ENCODE measurements at regions not wholly inside any gene's neighbourhood (a gene's known extent, or its start where the extent isn't known, plus 50 kb on each side); places are given as distances from the start of the nearest gene placed in this dataset.

DNA sequence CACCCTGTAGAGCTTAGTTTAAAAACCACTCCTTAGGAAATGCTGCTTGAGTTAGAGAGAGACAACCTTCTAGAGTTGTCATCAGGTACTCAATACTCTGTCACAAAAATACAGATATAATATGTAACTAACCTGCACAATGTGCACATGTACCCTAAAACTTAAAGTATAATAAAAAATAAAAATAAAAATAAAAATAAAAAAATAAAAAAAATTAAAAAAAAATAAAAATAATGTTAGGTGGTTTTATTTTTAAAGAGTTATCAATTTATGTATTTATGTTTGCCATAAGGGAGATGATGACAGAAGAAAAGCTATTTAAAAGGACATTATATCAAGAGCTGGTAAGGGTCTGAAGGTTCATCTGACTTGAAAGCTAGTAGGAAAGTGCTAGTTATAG, 397.9 kb downstream of the TMA16 start:
- no peak for DNase-seq

- DNase-seq = peak in 1 of 2 donors; percentile 53
Measured at GRCh38 chr4:163895378-163896005, 401.0 kb downstream of the TMA16 start.

DNA sequence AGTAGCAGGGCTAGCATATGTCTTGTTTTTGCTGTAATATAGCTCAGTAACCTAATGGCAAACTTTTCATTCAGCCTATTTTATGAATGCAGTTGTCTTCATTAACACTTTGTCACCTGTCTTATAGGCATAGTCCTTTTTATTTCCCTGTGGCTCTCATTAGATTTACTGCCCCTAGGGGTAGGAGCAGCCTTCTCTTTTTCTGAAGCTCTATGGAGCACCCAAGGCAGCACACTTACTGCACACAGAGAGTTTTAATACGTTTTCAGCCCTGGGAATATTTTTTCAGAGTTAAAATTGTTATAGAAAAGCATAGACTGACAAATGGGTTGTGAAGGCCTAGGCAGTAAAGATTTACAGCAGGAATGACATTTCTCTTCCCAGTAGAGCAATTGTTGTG, 406.8 kb downstream of the TMA16 start:
- DNase-seq = no peak

- DNase-seq = no peak
Measured at GRCh38 chr4:163902417-163902816, 407.9 kb downstream of the TMA16 start.

DNA sequence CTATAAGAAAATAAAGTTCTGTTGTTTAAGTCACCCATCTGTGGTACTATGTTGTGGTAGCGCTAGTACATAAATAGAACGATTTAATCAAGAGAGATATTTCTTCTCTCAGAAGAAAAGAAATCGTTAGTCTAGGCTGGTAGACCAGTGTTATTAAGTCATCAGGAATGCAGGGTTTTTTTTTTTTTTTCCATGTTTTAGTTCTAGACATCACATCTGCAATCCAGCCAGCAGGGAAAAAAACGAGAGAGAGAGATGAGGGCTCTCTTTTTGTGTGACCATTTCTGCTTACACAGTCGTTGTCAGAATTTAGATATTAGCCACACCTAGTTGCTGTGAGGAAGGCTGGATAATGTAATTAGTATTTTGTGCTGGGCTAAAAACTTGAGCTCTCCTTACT, 417.4 kb downstream of the TMA16 start:
- no peak for DNase-seq

DNA sequence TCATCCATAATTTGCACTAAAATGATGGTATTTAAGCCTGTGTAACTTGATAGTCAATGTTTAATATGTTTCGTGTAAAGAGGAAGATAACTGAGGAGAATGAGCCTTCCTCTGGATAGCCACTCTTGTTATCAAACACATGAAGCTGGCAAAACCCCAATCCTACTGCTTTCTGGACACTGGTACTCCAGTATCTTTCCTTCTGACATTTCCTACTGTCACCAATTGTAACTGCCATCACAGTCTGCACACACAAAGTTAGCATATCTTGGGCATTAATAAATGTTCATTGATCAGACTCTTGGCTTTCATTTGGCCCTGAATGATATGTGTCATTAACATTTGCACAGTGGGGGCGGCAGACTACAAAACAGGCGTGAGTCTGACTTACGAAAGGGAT, 419.1 kb downstream of the TMA16 start:
- DNase-seq = no peak

GRCh38 chr4:163915896-163916295, 421.4 kb downstream of the TMA16 start:
- DNase-seq = no peak

- DNase-seq = no peak
Measured at GRCh38 chr4:163920426-163920825, 425.9 kb downstream of the TMA16 start.

GRCh38 chr4:163922302-163922701, 427.8 kb downstream of the TMA16 start:
- no peak for DNase-seq

DNA sequence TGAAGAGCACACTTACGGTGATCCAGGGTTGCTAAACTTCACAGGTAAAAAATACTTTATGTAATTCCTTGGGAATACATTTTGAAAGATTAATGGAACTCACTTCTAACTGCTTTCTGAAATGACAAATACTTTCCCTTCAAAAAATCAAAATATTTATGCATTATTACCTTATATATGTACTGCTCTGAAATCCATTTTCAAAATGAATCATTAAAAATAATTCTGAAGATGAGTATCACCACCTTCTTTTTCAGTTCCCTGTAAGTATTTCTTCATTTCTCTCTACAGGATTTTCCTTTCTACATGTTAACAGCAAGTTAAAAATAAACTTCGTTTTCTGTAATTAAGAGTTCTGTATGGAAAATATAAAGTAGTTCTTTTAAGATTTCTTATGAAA, 428.6 kb downstream of the TMA16 start:
- no peak for DNase-seq

DNA sequence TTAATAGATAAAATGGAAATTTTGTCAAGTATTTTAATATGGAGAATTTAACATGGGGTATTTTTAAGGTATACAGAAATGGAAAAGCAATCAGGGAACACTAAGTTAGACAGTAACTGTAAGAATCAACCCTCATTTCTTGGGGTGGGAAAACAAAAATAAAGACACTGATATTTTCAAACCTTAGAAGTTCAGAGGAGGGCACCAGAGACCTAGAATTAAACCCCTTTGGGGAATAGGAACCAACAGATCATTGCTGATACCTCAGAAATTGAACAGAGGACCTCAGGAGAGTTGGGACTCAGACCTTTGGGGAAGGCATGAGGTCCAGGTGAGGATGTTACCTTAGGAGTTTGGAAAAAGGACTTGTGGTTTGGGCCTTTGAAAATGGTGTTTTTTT, 435.6 kb downstream of the TMA16 start:
- no peak for DNase-seq

GRCh38 chr4:163932504-163932903, 438.0 kb downstream of the TMA16 start:
- no peak for DNase-seq

DNA sequence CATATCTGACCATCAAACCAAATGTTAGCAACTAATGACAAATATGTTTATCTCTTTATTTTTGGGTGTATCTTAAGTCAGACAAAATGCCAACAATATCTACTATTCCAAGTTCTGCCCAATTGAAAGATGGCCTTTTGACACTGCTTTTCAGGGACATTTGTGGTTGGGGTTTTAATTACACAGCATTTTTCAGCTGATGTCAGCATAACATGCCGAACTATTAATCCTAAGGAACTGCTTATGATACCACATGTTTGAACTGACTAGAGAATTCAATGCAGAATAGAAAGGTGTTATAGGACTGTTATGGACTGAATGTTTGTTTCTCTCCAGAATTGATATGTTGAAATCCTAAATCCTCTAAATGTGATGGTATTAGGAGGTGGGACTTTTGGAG, 445.1 kb downstream of the TMA16 start:
- DNase-seq = no peak

DNA sequence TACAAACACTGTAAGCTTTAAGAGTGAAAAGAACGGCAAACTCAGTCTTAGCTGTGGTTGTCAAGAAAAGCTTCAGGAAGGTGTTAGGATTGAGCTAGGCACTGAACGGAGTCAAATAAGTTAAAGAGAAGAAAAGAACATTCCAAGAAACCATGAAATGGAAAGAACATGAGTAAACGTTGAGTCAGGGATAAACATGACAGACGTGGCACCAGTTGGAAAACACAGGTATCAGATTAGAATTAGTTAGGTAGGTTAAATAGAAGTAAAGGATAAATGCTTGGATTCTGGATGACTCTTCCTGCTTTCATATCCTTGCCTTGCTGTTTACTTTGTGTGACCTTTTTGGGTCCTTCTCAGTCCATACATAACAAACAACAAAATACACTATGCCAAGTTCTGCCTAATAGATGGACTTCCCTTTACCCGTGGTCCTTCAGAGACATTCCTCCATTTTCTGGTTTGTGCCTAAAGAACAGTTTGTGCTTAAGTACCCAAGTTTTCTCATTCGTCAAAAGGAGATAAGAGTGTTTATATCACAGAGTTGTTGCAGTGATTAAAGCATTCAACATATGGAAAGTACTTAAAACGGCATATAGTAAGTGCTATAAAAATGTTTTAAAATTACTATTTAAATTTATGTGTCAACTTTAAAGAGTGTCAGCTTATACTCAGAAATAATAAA, 446.9 kb downstream of the TMA16 start:
- DNase-seq = no peak

DNA sequence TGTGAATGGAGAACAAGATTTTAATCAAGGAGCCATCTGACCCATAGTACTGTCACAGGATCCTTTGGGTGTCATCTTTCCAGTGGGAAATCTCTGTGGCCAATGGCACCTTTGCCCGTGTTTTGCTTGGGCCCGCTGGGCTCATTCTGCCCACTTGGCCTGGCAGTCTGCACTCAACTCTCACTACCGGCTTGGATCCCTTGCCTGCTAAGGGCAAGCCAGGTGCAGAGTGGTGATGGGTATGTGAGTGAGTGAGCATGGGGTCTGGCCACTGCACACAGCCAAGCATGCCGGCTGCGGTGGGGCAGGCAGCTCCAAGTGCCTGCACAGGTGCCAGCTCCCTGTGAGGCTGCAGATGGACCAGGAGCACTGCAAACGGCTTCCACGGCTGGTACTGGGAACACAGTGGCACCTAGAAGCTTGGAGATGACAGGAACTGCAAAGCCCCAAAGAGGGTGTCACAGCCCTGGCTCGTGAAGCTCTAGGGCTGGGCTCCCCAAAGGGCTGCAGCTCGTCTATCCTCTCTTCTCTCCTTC, 454.5 kb downstream of the TMA16 start:
- no peak for DNase-seq

- peak in 1 of 2 donors; percentile 1 for DNase-seq
Measured at GRCh38 chr4:163949976-163950601, 455.6 kb downstream of the TMA16 start.

- DNase-seq = no peak
Measured at GRCh38 chr4:163955288-163955687, 460.8 kb downstream of the TMA16 start.

- DNase-seq = no peak
Measured at GRCh38 chr4:163958751-163959150, 464.3 kb downstream of the TMA16 start.

DNA sequence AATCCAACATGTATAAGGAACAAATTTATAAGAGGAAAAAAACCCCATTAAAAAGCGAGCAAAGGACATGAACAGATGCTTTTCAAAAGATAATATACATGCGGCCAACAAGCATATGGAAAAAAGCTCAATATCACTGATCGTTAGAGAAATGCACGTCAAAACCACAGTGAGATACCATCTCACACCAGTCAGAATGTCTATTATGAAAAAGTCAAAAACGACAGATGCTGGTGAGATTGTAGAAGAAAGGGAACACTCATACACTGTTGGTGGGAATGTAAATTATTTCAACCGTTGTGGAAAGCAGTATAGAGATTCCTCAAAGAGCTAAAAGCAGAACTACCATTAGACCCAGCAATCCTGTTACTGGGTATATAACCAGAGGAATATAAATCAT, 465.4 kb downstream of the TMA16 start:
- DNase-seq = no peak

DNA sequence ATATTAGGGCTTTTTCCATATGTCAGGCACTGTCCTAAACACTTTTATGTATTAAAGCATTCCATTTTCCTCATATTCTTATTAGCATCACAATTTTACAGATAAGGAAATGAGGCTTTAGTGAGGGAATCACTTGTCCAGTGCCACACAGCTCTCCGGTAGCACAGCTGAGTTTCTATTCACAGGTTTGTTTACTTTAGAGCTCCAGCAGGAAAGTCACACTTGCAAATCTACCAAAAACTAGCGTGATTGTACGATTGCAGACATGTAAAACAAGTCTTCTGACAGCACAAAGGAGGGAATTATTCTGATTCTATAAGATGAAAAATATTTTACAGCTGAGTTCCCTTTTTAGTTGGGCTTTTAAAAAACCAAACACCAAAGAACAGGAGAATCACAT, 472.1 kb downstream of the TMA16 start:
- DNase-seq = no peak

DNA sequence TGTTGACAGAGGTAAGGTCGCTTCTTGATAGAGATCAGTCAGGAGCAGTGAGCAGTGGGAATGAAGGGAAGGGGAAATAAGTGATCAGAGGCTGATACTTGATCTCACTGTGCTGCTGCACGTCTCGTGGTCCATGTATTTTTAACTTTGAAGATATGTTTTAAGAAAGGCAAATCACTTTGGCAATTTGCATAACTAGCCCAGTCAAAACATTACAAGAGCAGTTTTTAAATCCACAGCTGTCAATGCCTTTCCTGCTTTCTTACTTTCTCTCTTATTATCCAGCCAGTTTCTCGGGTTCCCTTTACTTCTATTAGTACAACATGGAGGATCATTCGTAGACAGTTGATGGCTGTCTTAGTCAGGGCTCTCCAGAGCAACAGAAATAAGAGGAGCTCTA, 472.8 kb downstream of the TMA16 start:
- DNase-seq = no peak

DNA sequence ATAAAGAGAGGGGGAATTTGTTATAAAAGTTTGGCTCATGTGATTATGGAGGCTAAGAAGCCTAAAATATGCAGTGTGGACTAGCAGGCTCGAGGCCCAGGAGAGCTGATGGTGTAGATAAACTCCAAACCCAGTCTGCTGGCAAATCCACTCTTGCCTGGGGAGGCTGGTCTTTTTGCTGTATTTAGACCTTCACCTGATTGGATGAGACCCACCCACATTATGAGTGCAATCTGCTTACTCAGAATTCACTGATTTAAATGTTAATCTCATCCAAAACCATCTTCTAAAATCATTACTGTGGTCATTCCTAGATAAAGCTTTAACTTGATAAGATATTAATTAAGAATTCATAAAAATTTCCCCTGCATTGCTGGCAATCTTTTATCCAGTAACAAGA, 473.2 kb downstream of the TMA16 start:
- no peak for DNase-seq

DNA sequence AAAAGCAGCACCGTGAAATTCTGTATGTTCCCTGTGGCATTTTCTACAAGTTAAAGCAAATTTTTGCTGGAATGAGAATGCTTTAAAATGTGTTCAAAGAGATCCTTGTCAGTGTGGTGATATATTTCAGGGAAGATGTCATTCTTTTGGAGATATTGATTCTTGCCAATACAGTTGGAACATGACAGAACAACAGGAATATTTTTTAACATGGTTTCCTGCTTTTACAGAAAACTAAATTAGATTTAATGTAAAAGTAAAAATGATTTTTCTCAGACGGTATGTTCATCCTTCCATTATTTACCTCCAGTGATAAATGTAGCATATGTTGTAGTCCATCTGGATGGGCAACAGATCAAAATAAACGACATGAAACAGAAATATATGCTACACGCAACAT, 474.8 kb downstream of the TMA16 start:
- DNase-seq = no peak

- DNase-seq = no peak
Measured at GRCh38 chr4:163976588-163976987, 482.1 kb downstream of the TMA16 start.
